Caco-2 (cell line): ENCODE measurements at regions not wholly inside any gene's neighbourhood (a gene's known extent, or its start where the extent isn't known, plus 50 kb on each side); places are given as distances from the start of the nearest gene placed in this dataset.

Experiments used
- BruUV-seq: library from RNA; stranded (reverse); fragments of 400-500 nt; replicated peaks from 2 replicates; lab custom pipeline; 2021; lab: Mats Ljungman, UMichigan
- CTCF ChIA-PET: fragments of 300-600 bp; sonication (Branson Sonifier 250); formaldehyde crosslinking; loops from one replicate; lab custom pipeline; 2022; ENCODE audit warnings: antibody characterized with exemption; lab: Charles Lee
- POLR2A ChIA-PET: fragments of 300-600 bp; sonication (Branson Sonifier 250); formaldehyde crosslinking; loops from one replicate; lab custom pipeline; 2022; ENCODE audit warnings: antibody characterized with exemption; lab: Charles Lee
- DNase-seq, 2 experiments: peaks; one replicate each; pipeline versions ENCODE4 v3.0.0 to v3.0.0-alpha.2; 2020 to 2022
- H3K27me3 ChIP-seq: replicated peaks from 2 replicates; pipeline ENCODE4 v1.6.0; 2011; ENCODE audit warnings: low read length; ENCODE audit not compliant: control insufficient read depth, insufficient read depth
- H3K36me3 ChIP-seq: 2 replicates; pipeline ENCODE4 v1.5.1; 2011; ENCODE audit warnings: low read length; ENCODE audit not compliant: control insufficient read depth, insufficient read depth
- H3K4me1 ChIP-seq: fragments of 250-450 bp; sonication (Bioruptor Pico); 2 replicates; pipeline ENCODE4 v1.5.1; 2020; ENCODE audit warnings: mild to moderate bottlenecking
- H3K4me3 ChIP-seq: 2 replicates; pipeline ENCODE4 v1.5.1; 2011; ENCODE audit warnings: low read depth, mild to moderate bottlenecking, control low read depth, low read length
- H3K9me3 ChIP-seq: fragments of 250-450 bp; sonication (Bioruptor Pico); 2 replicates; pipeline ENCODE4 v1.5.1; 2020; ENCODE audit warnings: mild to moderate bottlenecking, moderate library complexity
- H3K27ac Mint-ChIP-seq: one replicate; pipeline ENCODE4 v1.8.0; 2022; ENCODE audit warnings: mixed read lengths; ENCODE audit not compliant: unreplicated experiment
- H3K27me3 Mint-ChIP-seq: one replicate; pipeline ENCODE4 v1.8.0; 2022; ENCODE audit warnings: mixed read lengths; ENCODE audit not compliant: insufficient read depth, unreplicated experiment
- H3K36me3 Mint-ChIP-seq: one replicate; pipeline ENCODE4 v1.8.0; 2022; ENCODE audit warnings: mild to moderate bottlenecking, mixed read lengths; ENCODE audit not compliant: insufficient read depth, unreplicated experiment
- H3K4me1 Mint-ChIP-seq: one replicate; pipeline ENCODE4 v1.8.0; 2022; ENCODE audit warnings: low read depth, mixed read lengths; ENCODE audit not compliant: unreplicated experiment
- H3K4me3 Mint-ChIP-seq: one replicate; pipeline ENCODE4 v1.8.0; 2022; ENCODE audit warnings: mild to moderate bottlenecking, moderate library complexity, mixed read lengths; ENCODE audit not compliant: unreplicated experiment
- H3K9me3 Mint-ChIP-seq: one replicate; pipeline ENCODE4 v1.8.0; 2022; ENCODE audit warnings: mixed read lengths; ENCODE audit not compliant: unreplicated experiment
- CTCF ChIP-seq, 2 experiments: fragments of 200-600 bp in 1 of 2; IDR thresholded peaks; 1 replicate in 1 of 2; 2 replicates in 1 of 2; pipeline versions ENCODE4 v1.5.1 to v1.8.0; 2011 to 2022; ENCODE audit warnings: antibody characterized with exemption in 1 of 2, control low read depth in 1 of 2, inconsistent platforms in 1 of 2, low read depth in 1 of 2, low read length in 1 of 2, mild to moderate bottlenecking in 1 of 2, moderate library complexity in 1 of 2; ENCODE audit not compliant: insufficient read depth in 1 of 2, severe bottlenecking in 1 of 2, unreplicated experiment in 1 of 2
- intact Hi-C: fragments of 100-400 bp; cut with micrococcal nuclease; formaldehyde crosslinking; loops from one replicate; pipeline ENCODE4 v1.10.0; 2022; ENCODE audit not compliant: unreplicated experiment

DNA sequence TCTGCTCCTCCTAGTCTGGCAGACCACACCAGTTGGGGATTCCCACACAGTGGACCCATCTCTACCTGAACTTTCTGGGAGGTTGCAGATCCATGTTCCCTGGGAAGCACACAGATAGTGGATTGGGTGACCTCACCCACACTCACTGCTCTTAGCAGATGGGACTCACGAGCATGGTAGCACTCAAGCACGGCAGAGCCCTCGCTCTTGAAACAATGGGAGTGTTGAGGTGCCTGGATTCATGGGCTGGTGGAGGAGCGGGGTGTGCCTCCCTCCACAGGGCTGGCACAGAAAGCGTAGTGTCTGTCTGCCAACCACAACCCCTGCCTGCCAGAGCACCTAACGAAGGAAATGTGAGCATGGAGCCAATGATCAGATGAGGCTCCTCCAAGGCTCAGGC, 568.0 kb downstream of the POM121L12 start:
- H3K9me3 Mint-ChIP-seq, result no peaks in the 10 kb centered on the region
- no peaks in the 10 kb centered on the region for H3K9me3 ChIP-seq
- no peak overlapping the region for H3K27ac Mint-ChIP-seq
- no peak overlapping the region for H3K4me3 ChIP-seq
- no peak for TF ChIP-seq CTCF (IDR thresholded peaks at IDR 0.05; ENCODE audit: insufficient read depth in 1 of 2, low read depth in 1 of 2, low read length in 1 of 2, severe bottlenecking in 1 of 2, unreplicated experiment in 1 of 2)
- H3K4me1 ChIP-seq, result no peaks in the 10 kb centered on the region
- H3K27me3 Mint-ChIP-seq, result no peaks in the 10 kb centered on the region
- H3K36me3 Mint-ChIP-seq, result no peaks in the 10 kb centered on the region
- POLR2A ChIA-PET, result no interaction called here
- H3K4me1 Mint-ChIP-seq, result no peaks in the 10 kb centered on the region
- H3K4me3 Mint-ChIP-seq, result no peak overlapping the region
- intact Hi-C loops, result no loop called here
- DNase-seq, result no peak
- no peaks in the 10 kb centered on the region for H3K36me3 ChIP-seq
- H3K27me3 ChIP-seq, result no peaks in the 10 kb centered on the region
- BruUV-seq, result no TSS peak
- CTCF ChIA-PET, result no interaction called here

DNA sequence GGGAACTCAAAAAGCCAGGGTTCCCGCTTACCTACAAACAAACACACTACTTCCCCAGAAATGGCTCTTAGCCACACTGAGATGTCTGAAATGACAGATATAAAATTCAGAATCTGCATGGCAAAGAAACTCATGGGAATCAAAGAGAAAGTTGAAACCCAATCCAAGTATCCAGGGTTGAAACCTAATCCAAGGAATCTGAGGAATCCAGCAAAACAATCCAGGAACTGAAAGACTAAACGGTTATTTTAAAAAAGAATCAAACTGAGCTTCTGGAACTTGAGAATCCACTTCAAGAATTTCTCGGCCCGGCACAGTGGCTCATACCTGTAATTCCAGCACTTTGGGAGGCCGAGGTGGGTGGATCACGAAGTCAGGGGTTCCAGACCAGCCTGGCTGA, 568.8 kb downstream of the POM121L12 start:
- Mint-ChIP-seq H3K27me3 (no peaks in the 10 kb centered on the region), H3K9me3 (no peaks in the 10 kb centered on the region), H3K27ac (no peak overlapping the region), H3K36me3 (no peaks in the 10 kb centered on the region), H3K4me1 (no peaks in the 10 kb centered on the region), H3K4me3 (no peak overlapping the region)
- CTCF ChIA-PET, result no interaction called here
- BruUV-seq, result no TSS peak
- DNase-seq, result no peak
- TF ChIP-seq CTCF (IDR thresholded peaks at IDR 0.05; ENCODE audit: insufficient read depth in 1 of 2, low read depth in 1 of 2, low read length in 1 of 2, severe bottlenecking in 1 of 2, unreplicated experiment in 1 of 2), result no peak
- Histone ChIP-seq H3K9me3 (no peaks in the 10 kb centered on the region), H3K36me3 (no peaks in the 10 kb centered on the region), H3K4me1 (no peaks in the 10 kb centered on the region), H3K4me3 (no peak overlapping the region), H3K27me3 (no peaks in the 10 kb centered on the region)
- intact Hi-C loops, result no loop called here
- POLR2A ChIA-PET, result no interaction called here

GRCh38 chr7:53607961-53608360, 572.5 kb downstream of the POM121L12 start:
- H3K4me3 Mint-ChIP-seq, result no peak overlapping the region
- Histone ChIP-seq H3K4me1 (no peaks in the 10 kb centered on the region), H3K36me3 (no peaks in the 10 kb centered on the region), H3K27me3 (no peaks in the 10 kb centered on the region), H3K9me3 (no peaks in the 10 kb centered on the region), H3K4me3 (no peak overlapping the region)
- H3K9me3 Mint-ChIP-seq, result no peaks in the 10 kb centered on the region
- BruUV-seq, result no TSS peak
- no peaks in the 10 kb centered on the region for H3K36me3 Mint-ChIP-seq
- intact Hi-C loops, result no loop called here
- no peaks in the 10 kb centered on the region for H3K27me3 Mint-ChIP-seq
- TF ChIP-seq CTCF (IDR thresholded peaks at IDR 0.05; ENCODE audit: insufficient read depth in 1 of 2, low read depth in 1 of 2, low read length in 1 of 2, severe bottlenecking in 1 of 2, unreplicated experiment in 1 of 2), result no peak
- H3K27ac Mint-ChIP-seq, result no peak overlapping the region
- ChIA-PET CTCF (no interaction called here), POLR2A (no interaction called here)
- DNase-seq, result no peak
- no peaks in the 10 kb centered on the region for H3K4me1 Mint-ChIP-seq
